ENCODE measurements at regions not wholly inside any gene's neighbourhood (a gene's known extent, or its start where the extent isn't known, plus 50 kb on each side); places are given as distances from the start of the nearest gene placed in this dataset.
"Not testable (repeated sequence)": the region's sequence is repeated elsewhere in the genome, so short reads cannot be mapped to it uniquely, and the experiment has no call there.

- no peak overlapping the region for H3K4me3 ChIP-seq
- intact Hi-C loops (cut with DNase I), result no loop called here
- H3K27ac ChIP-seq, result no peak overlapping the region
- H3K36me3 ChIP-seq (ENCODE audit: insufficient read depth in 1 of 2, low read depth in 1 of 2), result no peaks in the 10 kb centered on the region
- no peaks in the 10 kb centered on the region for H3K4me1 ChIP-seq
- H3K9me3 ChIP-seq, result no peaks in the 10 kb centered on the region
- DNase-seq (no peak), ATAC-seq (no peak)
- no peak for TF ChIP-seq CTCF (IDR thresholded peaks at IDR 0.05)
- 72 to 75% (median 73%) methylated on average over 13 of the region's 13 CpGs for WGBS, 3 donors
- H3K27me3 ChIP-seq (ENCODE audit: insufficient read depth in 3 of 3, low read length in 2 of 3), result no peaks in the 10 kb centered on the region
Measured at GRCh38 chr10:2329082-2329481, 591.8 kb upstream of the ADARB2 start.

- Histone ChIP-seq H3K4me1 (no peaks in the 10 kb centered on the region), H3K27me3 (ENCODE audit: insufficient read depth in 3 of 3, low read length in 2 of 3) (no peaks in the 10 kb centered on the region), H3K9me3 (no peaks in the 10 kb centered on the region), H3K27ac (no peak overlapping the region), H3K4me3 (no peak overlapping the region), H3K36me3 (ENCODE audit: insufficient read depth in 1 of 2, low read depth in 1 of 2) (no peaks in the 10 kb centered on the region)
- intact Hi-C loops (cut with DNase I), result no loop called here
- no peak for ATAC-seq
- WGBS, 3 donors, result 81 to 84% (median 82%) methylated on average over 6 of the region's 6 CpGs
- DNase-seq, result no peak
- no peak for TF ChIP-seq CTCF (IDR thresholded peaks at IDR 0.05)
Measured at GRCh38 chr10:2326411-2326810, 589.1 kb upstream of the ADARB2 start.

- H3K27me3 ChIP-seq (ENCODE audit: insufficient read depth in 3 of 3, low read length in 2 of 3); H3K4me1 ChIP-seq; ATAC-seq; H3K4me3 ChIP-seq; H3K9me3 ChIP-seq; DNase-seq; H3K36me3 ChIP-seq (ENCODE audit: insufficient read depth in 1 of 2, low read depth in 1 of 2); intact Hi-C loops (cut with DNase I); H3K27ac ChIP-seq: not testable (repeated sequence)
- 88 to 92% (median 90%) methylated on average over 26 to 32 of the region's 32 CpGs for WGBS, 3 donors
Measured at GRCh38 chr10:2315045-2315485, 577.7 kb upstream of the ADARB2 start.

- H3K27ac ChIP-seq, result no peak overlapping the region
- no peak for DNase-seq
- H3K27me3 ChIP-seq (ENCODE audit: insufficient read depth in 3 of 3, low read length in 2 of 3), result no peaks in the 10 kb centered on the region
- no peaks in the 10 kb centered on the region for H3K4me1 ChIP-seq
- H3K36me3 ChIP-seq (ENCODE audit: insufficient read depth in 1 of 2, low read depth in 1 of 2), result no peaks in the 10 kb centered on the region
- WGBS, 3 donors, result 91 to 96% (median 93%) methylated on average over 1 of the region's 1 CpG
- no peak overlapping the region for H3K4me3 ChIP-seq
- no peak for ATAC-seq
- no peaks in the 10 kb centered on the region for H3K9me3 ChIP-seq
- intact Hi-C loops (cut with DNase I), result no loop called here
- TF ChIP-seq CTCF (IDR thresholded peaks at IDR 0.05), result no peak
Measured at GRCh38 chr10:2306081-2306480, 568.8 kb upstream of the ADARB2 start.

- ATAC-seq (no peak), DNase-seq (no peak)
- intact Hi-C loops (cut with DNase I), result no loop called here
- Histone ChIP-seq H3K36me3 (ENCODE audit: insufficient read depth in 1 of 2, low read depth in 1 of 2) (no peaks in the 10 kb centered on the region), H3K27ac (no peak overlapping the region), H3K27me3 (ENCODE audit: insufficient read depth in 3 of 3, low read length in 2 of 3) (no peaks in the 10 kb centered on the region), H3K4me1 (no peaks in the 10 kb centered on the region), H3K9me3 (no peaks in the 10 kb centered on the region), H3K4me3 (no peak overlapping the region)
- TF ChIP-seq CTCF (IDR thresholded peaks at IDR 0.05), result no peak
- WGBS, 3 donors, result 35 to 47% (median 39%) methylated on average over 2 of the region's 2 CpGs
Measured at GRCh38 chr10:2303169-2303568, 565.8 kb upstream of the ADARB2 start.
